Immature natural killer cell (primary cell): ENCODE measurements at regions not wholly inside any gene's neighbourhood (a gene's known extent, or its start where the extent isn't known, plus 50 kb on each side); places are given as distances from the start of the nearest gene placed in this dataset.
"Not testable (repeated sequence)": the region's sequence is repeated elsewhere in the genome, so short reads cannot be mapped to it uniquely, and the experiment has no call there.

Experiments used
- DNase-seq, 3 donors: peaks; one replicate each; pipeline ENCODE4 v3.0.0; 2022; ENCODE audit warnings: mixed read lengths in 1 of 3
- H3K27ac Mint-ChIP-seq, 6 donors: one replicate each; pipeline ENCODE4 v1.8.0; 2020; ENCODE audit warnings: mixed read lengths in 6 of 6, mild to moderate bottlenecking in 5 of 6, inconsistent platforms in 4 of 6, moderate library complexity in 3 of 6
- H3K27me3 Mint-ChIP-seq, 3 donors: one replicate each; pipeline ENCODE4 v1.8.0; 2020 to 2021; ENCODE audit warnings: low read depth in 3 of 3, mild to moderate bottlenecking in 3 of 3, mixed read lengths in 3 of 3, moderate library complexity in 3 of 3, inconsistent platforms in 1 of 3
- H3K36me3 Mint-ChIP-seq, 3 donors: one replicate each; pipeline ENCODE4 v1.8.0; 2020; ENCODE audit warnings: mixed read lengths in 3 of 3, inconsistent platforms in 2 of 3, mild to moderate bottlenecking in 2 of 3
- H3K4me1 Mint-ChIP-seq, 2 donors: one replicate each; pipeline ENCODE4 v1.8.0; 2020; ENCODE audit warnings: inconsistent platforms in 2 of 2, mild to moderate bottlenecking in 2 of 2, mixed read lengths in 2 of 2, moderate library complexity in 1 of 2
- H3K4me3 Mint-ChIP-seq, 5 donors: one replicate each; pipeline ENCODE4 v1.8.0; 2020; ENCODE audit warnings: mild to moderate bottlenecking in 5 of 5, mixed read lengths in 5 of 5, inconsistent platforms in 3 of 5, moderate library complexity in 3 of 5
- H3K9me3 Mint-ChIP-seq, 6 donors: one replicate each; pipeline ENCODE4 v1.8.0; 2020; ENCODE audit warnings: mild to moderate bottlenecking in 6 of 6, mixed read lengths in 6 of 6, inconsistent platforms in 4 of 6, moderate library complexity in 3 of 6

DNA sequence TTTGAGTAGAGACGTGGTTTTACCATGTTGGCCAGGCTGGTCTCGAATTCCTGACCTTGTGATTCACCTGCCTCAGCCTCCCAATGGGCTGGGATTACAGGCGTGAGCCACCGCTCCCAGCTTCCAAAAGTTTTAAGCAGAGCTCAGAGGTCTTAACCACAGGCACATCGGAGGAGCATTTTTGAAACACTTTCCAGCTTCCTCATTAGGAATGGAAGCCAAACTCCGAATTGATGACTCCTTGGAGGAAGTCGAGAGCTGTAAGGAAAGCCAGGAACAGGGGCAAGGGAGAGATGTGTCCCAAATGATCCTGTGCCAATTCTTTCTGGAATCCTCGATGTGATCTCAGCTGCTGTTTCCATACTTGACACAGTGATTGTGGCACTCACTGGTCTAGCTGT, 56.2 kb upstream of the CCZ1B start:
- H3K4me3 Mint-ChIP-seq, H3K9me3 Mint-ChIP-seq, H3K4me1 Mint-ChIP-seq, H3K36me3 Mint-ChIP-seq, DNase-seq, H3K27me3 Mint-ChIP-seq, H3K27ac Mint-ChIP-seq: not testable (repeated sequence)

DNA sequence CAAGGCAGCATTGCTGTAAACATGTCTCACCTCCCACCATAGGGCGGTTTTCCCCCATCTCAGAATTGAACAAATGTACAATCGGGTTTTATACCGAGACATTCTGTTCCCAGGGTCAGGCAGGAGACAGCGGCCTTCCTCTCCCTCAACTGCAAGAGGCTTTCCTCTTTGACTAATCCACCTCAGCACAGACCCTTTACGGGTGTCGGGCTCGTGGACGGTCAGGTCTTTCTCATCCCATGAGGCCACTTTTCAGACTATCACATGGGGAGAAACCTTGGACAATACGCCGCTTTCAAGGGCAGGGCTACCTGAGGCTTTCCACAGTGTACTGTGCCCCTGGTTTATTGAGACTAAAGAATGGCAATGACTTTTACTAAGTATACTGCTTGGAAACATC, 57.7 kb upstream of the CCZ1B start:
- H3K27ac Mint-ChIP-seq: not testable (repeated sequence)

DNA sequence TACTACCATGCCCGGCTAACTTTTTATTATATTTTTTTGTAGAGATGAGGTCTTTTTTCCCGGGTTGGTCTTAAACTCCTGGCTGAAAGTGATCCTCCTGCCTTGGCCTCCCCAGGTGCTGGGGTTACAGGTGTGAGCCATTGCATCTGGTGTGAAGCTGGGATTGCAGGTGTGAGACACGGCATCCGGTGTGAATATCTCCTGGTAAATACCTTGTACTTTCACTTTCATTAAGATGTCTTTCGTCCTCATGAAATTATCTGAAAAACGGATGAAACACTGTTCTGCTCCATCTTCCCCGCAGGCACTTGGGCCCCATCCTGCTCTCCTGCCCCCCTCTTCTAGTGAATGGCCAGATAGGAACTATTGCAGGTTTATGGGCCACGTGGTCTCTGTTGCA, 60.1 kb upstream of the CCZ1B start:
- H3K4me1 Mint-ChIP-seq: peaks cover 0 to 2% of the 10 kb centered on the region in 2 donors
- DNase-seq: no peak
- no peak overlapping the region for H3K27ac Mint-ChIP-seq
- no peak overlapping the region for H3K4me3 Mint-ChIP-seq
- H3K27me3 Mint-ChIP-seq: peaks cover 0 to 5% (median 2%) of the 10 kb centered on the region in 3 donors
- no peaks in the 10 kb centered on the region for H3K9me3 Mint-ChIP-seq
- H3K36me3 Mint-ChIP-seq: no peaks in the 10 kb centered on the region

More for the DNA sequence above, 57.7 kb upstream of the CCZ1B start:
- not testable (repeated sequence) for DNase-seq, H3K36me3 Mint-ChIP-seq, H3K27me3 Mint-ChIP-seq, H3K4me1 Mint-ChIP-seq, H3K9me3 Mint-ChIP-seq, H3K4me3 Mint-ChIP-seq

- not testable (repeated sequence) for DNase-seq, H3K9me3 Mint-ChIP-seq, H3K4me3 Mint-ChIP-seq
Measured at GRCh38 chr7:6888267-6889045, 62.4 kb upstream of the CCZ1B start.

DNA sequence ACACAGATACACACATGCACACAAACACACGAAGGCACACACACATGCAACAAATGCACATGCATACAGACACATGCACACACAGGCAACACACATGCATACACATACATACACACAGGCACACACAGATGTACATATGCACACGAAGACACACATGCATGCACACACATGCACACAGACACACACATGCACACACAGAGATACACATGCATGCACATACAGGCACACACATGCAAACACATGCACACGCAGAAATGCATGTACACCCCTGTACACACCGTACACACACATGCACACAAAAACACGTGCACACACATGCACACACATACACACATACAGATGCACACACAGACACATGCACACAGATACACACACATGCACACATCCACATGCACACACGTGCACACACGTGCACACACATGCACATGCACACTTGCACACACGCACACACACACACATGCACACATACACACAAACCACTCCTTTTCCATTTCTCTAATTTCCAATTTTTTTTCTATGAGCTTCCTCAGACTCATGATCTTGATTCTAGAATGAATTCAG, 63.3 kb upstream of the CCZ1B start:
- peaks cover 0 to 2% of the 10 kb centered on the region in 2 donors for H3K4me1 Mint-ChIP-seq
- H3K27ac Mint-ChIP-seq: no peak overlapping the region
- DNase-seq: no peak
- no peak overlapping the region for H3K4me3 Mint-ChIP-seq
- H3K27me3 Mint-ChIP-seq: peaks cover 0 to 5% (median 4%) of the 10 kb centered on the region in 3 donors
- no peaks in the 10 kb centered on the region for H3K36me3 Mint-ChIP-seq
- H3K9me3 Mint-ChIP-seq: no peaks in the 10 kb centered on the region

More at GRCh38 chr7:6888267-6889045, 62.4 kb upstream of the CCZ1B start:
- H3K36me3 Mint-ChIP-seq, H3K27ac Mint-ChIP-seq, H3K4me1 Mint-ChIP-seq, H3K27me3 Mint-ChIP-seq: not testable (repeated sequence)

- H3K27me3 Mint-ChIP-seq, H3K4me3 Mint-ChIP-seq, DNase-seq, H3K4me1 Mint-ChIP-seq, H3K9me3 Mint-ChIP-seq, H3K36me3 Mint-ChIP-seq, H3K27ac Mint-ChIP-seq: not testable (repeated sequence)
Measured at GRCh38 chr7:6902097-6902518, 76.0 kb upstream of the CCZ1B start.

GRCh38 chr7:6903289-6903688, 77.2 kb upstream of the CCZ1B start:
- not testable (repeated sequence) for DNase-seq, H3K4me1 Mint-ChIP-seq, H3K4me3 Mint-ChIP-seq, H3K9me3 Mint-ChIP-seq, H3K27me3 Mint-ChIP-seq, H3K36me3 Mint-ChIP-seq, H3K27ac Mint-ChIP-seq

- H3K36me3 Mint-ChIP-seq, H3K27me3 Mint-ChIP-seq, H3K9me3 Mint-ChIP-seq, DNase-seq, H3K4me3 Mint-ChIP-seq, H3K27ac Mint-ChIP-seq, H3K4me1 Mint-ChIP-seq: not testable (repeated sequence)
Measured at GRCh38 chr7:6903792-6904191, 77.7 kb upstream of the CCZ1B start.

GRCh38 chr7:6917258-6917657, 91.2 kb upstream of the CCZ1B start:
- no peaks in the 10 kb centered on the region for H3K36me3 Mint-ChIP-seq
- H3K27ac Mint-ChIP-seq: no peak overlapping the region
- no peaks in the 10 kb centered on the region for H3K9me3 Mint-ChIP-seq
- no peak overlapping the region for H3K4me3 Mint-ChIP-seq
- no peak for DNase-seq
- H3K27me3 Mint-ChIP-seq: peaks cover 0 to 5% (median 3%) of the 10 kb centered on the region in 3 donors
- H3K4me1 Mint-ChIP-seq: no peaks in the 10 kb centered on the region

GRCh38 chr7:6919169-6919568, 93.1 kb upstream of the CCZ1B start:
- H3K27ac Mint-ChIP-seq, H3K9me3 Mint-ChIP-seq, H3K4me1 Mint-ChIP-seq, H3K27me3 Mint-ChIP-seq, DNase-seq, H3K4me3 Mint-ChIP-seq, H3K36me3 Mint-ChIP-seq: not testable (repeated sequence)

DNA sequence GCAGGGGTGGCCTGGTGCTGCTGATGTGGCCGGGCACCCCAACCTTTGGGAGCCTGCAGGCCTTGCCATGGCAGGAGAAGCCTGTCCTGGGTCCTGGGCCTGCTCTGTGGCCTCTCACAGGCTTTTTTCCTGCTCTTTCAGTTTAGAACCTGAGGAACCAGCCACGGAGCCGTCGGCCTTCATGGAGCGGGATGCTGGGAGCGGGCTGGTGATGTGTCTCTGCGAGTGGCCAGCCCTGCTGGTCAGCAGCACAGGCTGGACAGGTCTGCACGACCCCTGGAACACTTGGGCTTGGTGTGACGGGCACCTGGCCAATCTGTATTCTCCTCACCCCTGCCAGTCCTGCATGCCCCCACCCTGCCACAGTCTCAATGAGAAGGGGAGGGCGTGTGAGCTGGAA, 98.4 kb upstream of the CCZ1B start:
- H3K4me1 Mint-ChIP-seq, H3K27me3 Mint-ChIP-seq, DNase-seq, H3K4me3 Mint-ChIP-seq, H3K27ac Mint-ChIP-seq, H3K9me3 Mint-ChIP-seq, H3K36me3 Mint-ChIP-seq: not testable (repeated sequence)

DNA sequence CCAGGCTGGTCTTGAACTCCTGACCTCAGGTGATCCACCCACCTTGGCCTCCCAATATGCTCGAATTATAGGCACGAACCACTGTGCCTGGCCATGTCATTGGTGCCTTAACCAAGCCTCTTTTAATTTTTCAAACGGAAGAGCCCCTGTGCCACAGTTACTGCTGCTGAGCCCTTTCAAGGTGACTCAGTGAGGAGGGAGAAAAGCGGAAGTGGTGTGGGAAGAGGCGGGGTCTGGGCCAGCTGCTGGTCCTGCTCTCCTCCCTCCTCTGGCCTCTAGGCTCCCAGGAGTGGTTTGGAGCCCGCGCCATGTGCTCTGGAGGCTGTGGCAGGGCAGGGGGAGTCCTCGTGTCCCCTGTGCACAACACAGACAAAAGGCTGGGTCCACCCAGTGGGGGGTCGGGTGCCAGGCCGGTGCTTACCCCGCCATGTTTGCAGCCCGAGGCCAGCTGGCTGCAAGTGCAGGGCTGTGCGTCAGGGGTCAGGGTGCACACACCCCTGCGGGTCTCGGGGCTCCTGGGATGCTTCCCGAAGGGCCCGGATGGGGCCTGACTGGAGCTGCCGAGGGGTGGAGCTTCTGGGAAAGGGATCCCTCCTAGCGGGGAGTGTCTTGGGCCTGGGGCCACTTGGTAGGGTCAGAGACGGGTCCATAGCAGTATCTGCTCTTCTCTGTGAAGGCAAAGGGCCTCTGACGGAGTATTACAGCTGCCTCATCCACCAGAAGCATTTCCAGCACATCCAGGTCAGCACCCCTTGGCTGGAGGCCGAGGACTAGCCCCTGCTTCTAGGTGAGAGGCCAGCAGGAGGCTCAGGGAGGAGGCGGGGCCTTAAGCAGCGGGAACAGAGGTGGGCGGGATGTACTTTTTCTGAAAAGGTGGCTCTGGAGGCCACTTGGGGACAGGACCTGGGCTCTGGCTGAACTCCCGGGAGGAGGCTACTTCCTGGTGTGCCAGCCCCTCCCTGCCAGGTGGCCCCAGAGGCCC, 100.4 kb upstream of the CCZ1B start:
- not testable (repeated sequence) for DNase-seq, H3K36me3 Mint-ChIP-seq, H3K27me3 Mint-ChIP-seq, H3K9me3 Mint-ChIP-seq, H3K4me3 Mint-ChIP-seq, H3K27ac Mint-ChIP-seq
- peaks cover 12 to 13% of the 10 kb centered on the region in 2 donors for H3K4me1 Mint-ChIP-seq

GRCh38 chr7:6927643-6928042, 101.6 kb upstream of the CCZ1B start:
- H3K9me3 Mint-ChIP-seq, H3K27me3 Mint-ChIP-seq, H3K27ac Mint-ChIP-seq, DNase-seq, H3K36me3 Mint-ChIP-seq, H3K4me3 Mint-ChIP-seq: not testable (repeated sequence)
- peaks cover 12 to 13% of the 10 kb centered on the region in 2 donors for H3K4me1 Mint-ChIP-seq

DNA sequence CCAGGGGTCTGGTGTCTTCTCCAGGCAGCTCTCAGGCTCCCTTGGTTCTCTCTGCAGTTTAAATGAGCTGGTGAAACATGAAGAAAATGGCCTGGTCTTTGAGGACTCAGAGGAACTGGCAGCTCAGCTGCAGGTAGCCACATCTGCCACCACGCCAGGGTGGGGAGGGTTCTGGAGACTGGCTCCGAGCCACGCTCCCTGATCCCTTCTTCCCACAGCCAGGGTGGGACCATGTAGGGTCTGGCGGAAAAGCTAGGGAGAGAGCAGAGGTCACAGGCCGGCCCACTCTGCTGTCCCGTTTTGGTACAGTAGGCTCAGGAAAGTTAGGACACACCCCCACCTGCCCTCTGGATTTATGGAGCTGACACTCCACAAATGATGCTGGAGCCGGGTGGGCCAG, 103.5 kb upstream of the CCZ1B start:
- H3K4me1 Mint-ChIP-seq: peaks cover 12 to 13% of the 10 kb centered on the region in 2 donors
- DNase-seq, H3K4me3 Mint-ChIP-seq, H3K36me3 Mint-ChIP-seq, H3K9me3 Mint-ChIP-seq, H3K27me3 Mint-ChIP-seq, H3K27ac Mint-ChIP-seq: not testable (repeated sequence)
